ENCODE measurements at regions not wholly inside any gene's neighbourhood (a gene's known extent, or its start where the extent isn't known, plus 50 kb on each side); places are given as distances from the start of the nearest gene placed in this dataset.
"Not testable (repeated sequence)": the region's sequence is repeated elsewhere in the genome, so short reads cannot be mapped to it uniquely, and the experiment has no call there.

- DNase-seq: not testable (repeated sequence)
These were observed 56.2 kb upstream of the TFPI start for GRCh38 chr2:187610450-187610849.

- DNase-seq: no peak
These were observed 58.6 kb upstream of the TFPI start for GRCh38 chr2:187612857-187613256.

- DNase-seq: no peak
These were observed 60.5 kb upstream of the TFPI start for GRCh38 chr2:187614756-187615155.

DNA sequence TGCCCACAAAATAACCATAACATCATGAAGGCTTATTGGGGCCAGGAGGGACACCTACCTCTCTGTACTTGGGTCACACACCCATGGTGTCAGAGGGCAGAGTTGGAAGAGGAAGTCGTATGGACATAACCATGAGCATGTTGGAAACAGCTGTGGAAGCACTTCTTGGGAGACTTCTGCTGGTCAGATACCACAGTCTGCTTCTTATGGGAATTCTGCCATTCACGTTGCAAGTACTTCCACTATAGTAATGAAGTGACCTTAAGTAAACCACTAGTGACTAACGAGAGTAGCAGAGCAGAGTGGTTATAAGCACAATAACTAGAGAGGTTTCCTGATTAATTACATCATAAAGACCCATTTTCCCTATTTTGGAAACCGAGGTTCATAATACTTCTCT is 61.1 kb upstream of the TFPI start:
- no peak for DNase-seq

GRCh38 chr2:187615902-187616301 is 61.7 kb upstream of the TFPI start:
- DNase-seq: no peak

GRCh38 chr2:187617120-187617519 is 62.9 kb upstream of the TFPI start:
- DNase-seq: no peak

- no peak for DNase-seq
These were observed 63.7 kb upstream of the TFPI start for GRCh38 chr2:187617905-187618304.

GRCh38 chr2:187618813-187619212 is 64.6 kb upstream of the TFPI start:
- DNase-seq: no peak

DNA sequence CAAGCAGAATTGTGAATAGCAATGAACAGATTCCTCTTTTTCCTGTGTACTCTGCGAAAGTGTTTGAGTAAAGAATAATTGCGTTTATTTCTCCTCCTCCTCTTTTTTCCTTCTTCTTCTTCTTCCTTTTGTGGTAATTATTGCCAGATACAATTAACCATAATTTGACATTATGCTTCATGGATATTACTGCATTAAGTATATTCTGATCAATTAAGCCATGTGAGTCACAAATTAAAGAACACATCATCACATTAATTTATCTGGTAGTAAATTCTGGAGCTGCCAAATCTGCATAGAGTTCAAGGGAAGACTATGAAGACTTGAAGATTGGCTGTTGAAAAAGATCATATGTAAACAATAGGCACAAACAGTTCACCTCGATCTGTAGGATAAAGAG is 72.9 kb upstream of the TFPI start:
- DNase-seq: no peak

DNA sequence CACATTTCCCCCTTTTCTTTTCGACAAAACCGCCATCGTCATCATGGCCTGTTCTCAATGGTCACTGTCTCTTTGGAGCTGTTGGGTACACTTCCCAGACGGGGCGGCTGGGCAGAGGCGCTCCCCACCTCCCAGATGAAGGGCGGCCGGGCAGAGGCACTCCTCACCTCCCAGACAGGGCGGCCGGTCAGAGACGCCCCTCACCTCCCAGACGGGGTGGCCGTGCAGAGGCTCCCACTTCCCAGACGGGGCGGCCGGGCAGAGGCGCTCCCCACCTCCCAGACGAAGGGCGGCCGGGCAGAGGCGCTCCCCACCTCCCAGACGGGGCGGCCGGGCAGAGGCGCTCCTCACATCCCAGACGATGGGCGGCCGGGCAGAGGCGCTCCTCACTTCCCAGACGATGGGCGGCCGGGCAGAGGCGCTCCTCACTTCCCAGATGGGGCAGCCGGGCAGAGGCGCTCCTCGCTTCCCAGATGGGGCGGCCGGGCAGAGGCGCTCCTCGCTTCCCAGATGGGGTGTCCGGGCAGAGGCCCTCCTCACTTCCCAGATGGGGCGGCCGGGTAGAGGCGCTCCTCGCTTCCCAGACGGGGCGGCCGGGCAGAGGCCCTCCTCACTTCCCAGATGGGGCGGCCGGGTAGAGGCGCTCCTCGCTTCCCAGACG is 82.6 kb upstream of the TFPI start:
- DNase-seq: not testable (repeated sequence)

GRCh38 chr2:187637392-187637740 is 83.1 kb upstream of the TFPI start:
- not testable (repeated sequence) for DNase-seq

GRCh38 chr2:187637771-187638170 is 83.5 kb upstream of the TFPI start:
- DNase-seq: not testable (repeated sequence)

GRCh38 chr2:187638840-187639239 is 84.6 kb upstream of the TFPI start:
- DNase-seq: no peak

DNA sequence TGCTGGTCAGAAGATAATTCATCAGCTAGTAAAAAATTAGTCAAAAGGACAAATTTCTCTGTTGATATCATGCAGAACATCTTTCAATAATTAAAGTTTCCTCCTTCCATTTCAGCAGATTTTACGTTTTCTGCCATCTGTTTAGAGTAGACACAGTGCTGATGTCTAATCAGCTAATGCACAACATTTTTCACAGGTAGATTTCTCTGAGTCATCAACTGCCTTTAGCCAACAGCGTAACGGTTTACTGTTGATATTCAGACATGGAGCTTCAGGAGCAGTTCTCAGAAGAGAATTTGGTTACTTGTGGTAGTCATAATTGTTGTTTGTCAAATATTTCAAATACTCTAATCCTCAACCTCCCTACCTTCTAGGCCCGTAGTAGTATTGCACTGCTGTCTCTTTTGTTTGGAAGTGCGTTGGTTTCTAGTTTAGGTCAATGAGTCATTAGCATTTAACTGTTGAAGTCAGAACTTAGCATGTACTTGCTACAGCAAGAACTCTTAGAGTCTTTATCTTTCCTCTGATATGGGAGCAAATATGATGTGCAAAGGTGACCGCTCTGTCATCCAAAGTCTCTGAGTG is 86.8 kb upstream of the TFPI start:
- no peak for DNase-seq

DNA sequence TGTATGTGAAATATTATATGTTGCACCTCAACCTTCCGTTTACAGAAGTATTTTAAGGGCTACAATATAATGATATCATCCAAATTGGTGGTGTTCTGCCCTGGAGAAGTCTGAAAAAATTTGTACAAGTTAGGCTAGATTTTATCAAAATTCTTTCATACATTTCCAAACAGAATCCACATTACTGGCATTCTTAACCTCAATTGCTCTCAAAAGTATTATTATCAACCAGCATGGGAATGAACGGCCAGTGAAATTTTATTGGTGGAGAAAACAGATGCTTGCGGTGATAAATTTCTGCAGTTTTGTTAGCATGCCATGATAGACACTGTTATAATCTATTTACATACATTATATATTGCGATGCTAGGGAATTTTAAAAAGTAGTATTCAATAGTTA is 88.3 kb upstream of the TFPI start:
- DNase-seq: no peak

- no peak for DNase-seq
These were observed 90.3 kb upstream of the TFPI start for GRCh38 chr2:187644486-187644885.

GRCh38 chr2:187644981-187645380 is 90.7 kb upstream of the TFPI start:
- no peak for DNase-seq

GRCh38 chr2:187646556-187646955 is 92.3 kb upstream of the TFPI start:
- no peak for DNase-seq

DNA sequence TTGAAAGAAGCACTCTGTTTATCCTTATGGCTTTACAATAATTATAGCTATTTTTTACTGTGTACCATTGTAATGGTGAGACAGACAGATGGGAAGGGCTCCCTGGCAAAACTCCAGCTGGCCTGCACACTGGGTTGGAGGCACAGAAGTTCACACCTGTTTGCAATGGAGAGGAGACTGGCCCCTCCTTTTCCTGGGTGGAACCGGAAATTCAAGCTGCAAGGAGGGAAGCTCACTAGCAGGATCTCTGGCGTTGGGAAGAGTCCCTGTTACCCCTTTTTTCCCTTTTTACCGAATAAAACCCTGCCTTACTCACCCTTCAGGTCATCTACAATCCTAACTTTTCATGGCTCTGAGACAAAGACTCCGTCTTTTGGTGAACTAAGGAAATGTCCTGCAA is 100.3 kb upstream of the TFPI start:
- no peak for DNase-seq

GRCh38 chr2:187655001-187655400 is 100.8 kb upstream of the TFPI start:
- no peak for DNase-seq

GRCh38 chr2:187656123-187656522 is 101.9 kb upstream of the TFPI start:
- no peak for DNase-seq

- DNase-seq: no peak
These were observed 104.8 kb upstream of the TFPI start for GRCh38 chr2:187658952-187659525.

DNA sequence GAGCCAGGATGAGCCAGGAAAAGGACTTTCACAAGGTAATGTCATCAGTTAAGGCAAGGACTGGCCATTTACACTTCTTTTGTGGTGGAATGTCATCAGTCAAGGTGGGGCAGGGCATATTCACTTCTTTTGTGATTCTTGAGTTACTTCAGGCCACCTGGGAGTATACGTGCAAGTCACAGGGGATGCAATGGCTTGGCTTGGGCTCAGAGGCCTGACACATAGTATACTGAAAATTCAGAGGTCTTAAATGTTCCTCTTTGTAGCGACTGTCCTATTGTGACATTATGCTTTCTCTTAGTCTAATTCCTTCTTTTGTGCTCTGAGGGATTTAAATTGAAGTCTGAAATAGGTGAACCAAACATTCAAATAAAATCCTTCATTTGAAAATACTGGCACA is 121.8 kb upstream of the TFPI start:
- DNase-seq: not testable (repeated sequence)

GRCh38 chr2:187679454-187679853 is 125.2 kb upstream of the TFPI start:
- DNase-seq: no peak

DNA sequence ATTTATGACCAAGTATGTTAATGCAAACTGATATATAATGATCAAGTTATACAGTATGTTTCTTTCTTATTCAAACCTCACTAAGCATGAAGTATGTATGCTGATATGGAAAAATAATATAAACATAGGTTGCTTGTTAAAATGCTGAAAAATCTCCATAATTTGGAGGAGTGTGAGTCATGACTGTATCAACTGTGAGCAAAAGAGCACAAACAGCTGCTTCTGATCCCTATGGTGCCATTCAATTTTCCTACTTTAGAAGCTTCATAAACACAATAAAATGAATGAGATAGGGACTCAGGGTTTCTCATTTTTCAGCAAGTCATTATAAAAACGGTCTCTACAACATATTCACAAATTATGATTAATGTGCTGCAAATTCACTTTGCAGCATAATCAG is 129.9 kb upstream of the TFPI start:
- no peak for DNase-seq

Measured in KG1 (cell line).